ENCODE measurements at regions not wholly inside any gene's neighbourhood (a gene's known extent, or its start where the extent isn't known, plus 50 kb on each side); places are given as distances from the start of the nearest gene placed in this dataset.
"Not testable (repeated sequence)": the region's sequence is repeated elsewhere in the genome, so short reads cannot be mapped to it uniquely, and the experiment has no call there.

GRCh38 chr4:116639070-116639577 is 446.3 kb downstream of the TRAM1L1 start:
- no peak for DNase-seq

DNA sequence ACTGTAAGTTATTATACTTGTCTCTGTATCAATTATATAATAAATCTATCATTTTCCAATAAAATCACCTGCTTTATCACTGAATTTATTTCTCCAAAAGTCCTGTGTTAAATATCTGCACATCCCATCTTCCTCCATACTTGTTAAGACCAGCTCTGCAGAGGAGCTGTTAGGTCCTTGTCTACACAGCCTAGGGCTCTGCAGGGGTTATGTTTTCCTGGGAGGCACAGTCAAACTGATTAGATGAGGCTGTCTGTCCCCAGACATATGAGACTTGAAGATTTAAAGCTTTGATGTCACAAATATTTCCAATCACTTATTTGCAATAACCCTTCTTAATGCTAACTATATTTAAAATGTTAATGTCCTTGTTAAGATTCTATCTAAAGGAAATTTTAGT is 446.8 kb downstream of the TRAM1L1 start:
- no peak for DNase-seq

DNA sequence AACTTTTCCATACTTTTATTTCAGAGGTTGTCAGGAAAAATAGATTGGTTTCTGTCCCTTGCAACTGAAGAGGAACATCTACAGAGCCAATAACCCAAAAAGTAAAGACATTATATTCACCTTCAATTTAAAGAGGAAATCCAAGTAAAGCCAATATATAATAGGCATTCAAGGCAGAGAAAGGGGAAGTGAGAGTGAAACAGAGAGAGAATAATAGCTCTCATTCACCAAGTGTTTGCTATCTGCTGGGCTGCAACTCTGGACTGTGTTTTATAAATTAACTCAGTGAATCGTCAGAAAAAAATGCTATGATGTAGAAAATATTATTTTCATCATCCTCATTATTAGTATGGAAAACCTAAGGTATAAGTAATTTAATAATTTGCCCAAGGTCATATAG is 448.5 kb downstream of the TRAM1L1 start:
- no peak for DNase-seq

DNA sequence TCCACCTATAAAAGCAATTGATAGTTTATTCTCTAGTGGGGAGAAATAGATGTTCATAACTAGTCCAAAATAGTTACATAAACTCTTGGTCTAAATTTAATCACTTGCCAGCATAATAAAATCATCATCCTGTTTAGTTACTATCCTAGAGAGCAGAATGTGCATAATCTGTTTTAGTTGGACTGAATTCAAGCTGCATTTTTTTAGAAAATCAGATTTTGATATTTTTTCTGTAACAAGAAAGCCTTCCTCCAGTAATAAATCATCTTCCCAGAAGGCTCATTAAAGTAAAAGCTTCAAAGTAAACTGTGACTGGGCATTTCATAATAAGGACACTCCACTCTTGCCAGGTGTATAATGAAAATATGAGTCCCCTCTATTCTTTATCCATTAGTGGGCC is 453.1 kb downstream of the TRAM1L1 start:
- DNase-seq, result no peak

DNA sequence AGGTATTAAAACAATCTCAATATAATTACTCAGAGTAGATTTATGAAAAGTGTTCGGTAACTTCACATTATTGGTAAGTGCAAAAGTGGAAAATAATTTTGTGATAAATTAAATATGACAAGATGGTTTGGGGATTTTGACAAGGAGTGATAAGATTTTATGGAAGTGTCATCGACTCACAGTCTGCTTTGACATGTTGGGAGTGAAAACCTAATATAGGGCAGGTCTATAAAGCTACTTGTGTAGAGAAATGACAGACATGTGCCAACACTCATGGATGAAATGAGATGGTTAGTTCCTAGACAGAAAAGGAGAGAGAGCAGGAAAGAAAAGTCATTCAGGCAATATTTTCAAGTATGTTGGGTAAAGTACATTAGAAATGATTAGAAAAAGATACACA is 456.8 kb downstream of the TRAM1L1 start:
- no peak for DNase-seq

DNA sequence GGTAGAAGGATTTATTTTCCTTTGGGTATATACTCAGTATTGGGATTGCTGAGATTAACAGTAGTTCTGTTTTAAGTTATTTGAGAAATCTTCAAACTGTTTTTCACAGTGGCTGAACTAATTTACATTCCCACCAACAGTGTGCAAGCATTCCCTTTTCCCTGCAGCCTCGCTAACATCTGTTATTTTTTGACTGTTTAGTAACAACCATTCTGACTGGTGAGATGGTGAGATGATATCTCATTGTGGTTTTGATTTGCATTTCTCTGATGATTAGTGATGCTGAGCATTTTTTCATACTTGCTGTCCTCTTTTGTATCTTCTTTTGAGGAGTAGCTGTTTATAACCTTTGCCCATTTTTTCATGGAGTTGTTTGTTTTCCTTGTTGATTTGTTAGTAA is 457.8 kb downstream of the TRAM1L1 start:
- no peak for DNase-seq

- DNase-seq, result not testable (repeated sequence)
Measured at GRCh38 chr4:116619508-116619907, 465.9 kb downstream of the TRAM1L1 start.

GRCh38 chr4:116618638-116619037 is 466.7 kb downstream of the TRAM1L1 start:
- DNase-seq, result no peak

DNA sequence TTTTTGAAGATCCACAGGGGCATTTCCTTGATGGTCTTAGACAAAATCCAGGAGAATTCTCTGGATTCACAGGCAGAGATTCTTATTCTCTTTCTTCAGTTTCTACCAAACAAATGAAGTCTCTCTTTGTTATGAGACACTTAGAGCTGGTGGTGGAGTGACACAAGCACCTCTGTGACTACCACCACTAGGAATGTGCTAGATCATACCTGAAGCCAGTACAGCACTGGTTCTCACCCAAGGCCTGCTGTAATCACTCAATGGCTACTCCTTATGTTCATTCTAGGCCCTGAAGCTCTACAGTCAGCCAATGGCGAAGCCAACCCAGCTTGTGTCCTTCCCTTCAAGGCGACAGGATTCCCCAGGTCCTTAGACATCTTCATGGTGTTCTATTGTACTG is 482.3 kb downstream of the TRAM1L1 start:
- no peak for DNase-seq

DNA sequence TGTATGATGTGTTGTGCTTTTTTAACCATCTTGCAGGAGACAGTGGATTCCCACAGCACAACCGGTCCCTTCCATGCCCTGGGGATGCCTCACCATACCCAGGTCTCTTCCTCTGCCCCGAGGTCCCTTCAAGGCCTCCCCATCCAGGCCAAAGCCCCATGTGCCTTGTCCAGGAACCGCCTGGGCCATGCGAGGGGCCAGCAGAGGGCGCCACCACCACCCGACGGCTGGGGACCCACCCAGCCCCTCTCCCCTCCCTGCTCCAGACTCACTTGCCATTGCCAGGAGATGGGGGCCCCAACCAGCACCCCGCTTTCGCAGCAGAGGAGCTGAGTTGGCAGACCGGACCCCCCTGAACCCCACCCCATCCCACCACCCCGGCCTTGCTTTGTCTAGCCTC is 485.5 kb downstream of the TRAM1L1 start:
- DNase-seq, result no peak

DNA sequence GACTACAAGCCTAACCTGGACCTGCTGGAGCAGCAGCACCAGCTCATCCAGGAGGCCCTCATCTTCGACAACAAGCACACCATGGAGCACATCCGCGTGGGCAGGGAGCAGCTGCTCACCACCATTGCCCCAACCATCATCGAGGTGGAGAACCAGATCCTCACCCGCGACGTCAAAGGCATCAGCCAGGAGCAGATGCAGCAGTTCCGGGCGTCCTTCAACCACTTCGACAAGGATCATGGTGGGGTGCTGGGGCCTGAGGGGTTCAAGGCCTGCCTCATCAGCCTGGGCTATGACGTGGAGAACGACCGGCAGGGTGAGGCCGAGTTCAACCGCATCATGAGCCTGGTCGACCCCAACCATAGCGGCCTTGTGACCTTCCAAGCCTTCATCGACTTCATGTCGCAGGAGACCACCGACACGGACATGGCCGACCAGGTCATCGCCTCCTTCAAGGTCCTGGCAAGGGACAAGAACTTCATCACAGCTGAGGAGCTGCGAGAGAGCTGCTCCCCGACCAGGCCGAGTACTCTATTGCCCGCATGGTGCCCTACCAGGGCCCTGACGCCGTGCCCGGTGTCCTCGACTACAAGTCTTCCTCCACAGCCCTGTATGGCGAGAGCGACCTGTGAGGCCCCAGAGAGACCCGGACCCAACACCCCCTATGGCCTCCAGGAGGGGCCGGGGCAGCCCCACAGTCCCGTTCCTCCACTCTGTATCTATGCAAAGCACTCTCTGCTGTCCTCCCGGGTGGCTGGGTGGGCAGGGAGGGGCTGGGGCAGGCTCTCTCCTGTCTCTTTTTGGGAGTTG is 486.2 kb downstream of the TRAM1L1 start:
- DNase-seq, result no peak

DNA sequence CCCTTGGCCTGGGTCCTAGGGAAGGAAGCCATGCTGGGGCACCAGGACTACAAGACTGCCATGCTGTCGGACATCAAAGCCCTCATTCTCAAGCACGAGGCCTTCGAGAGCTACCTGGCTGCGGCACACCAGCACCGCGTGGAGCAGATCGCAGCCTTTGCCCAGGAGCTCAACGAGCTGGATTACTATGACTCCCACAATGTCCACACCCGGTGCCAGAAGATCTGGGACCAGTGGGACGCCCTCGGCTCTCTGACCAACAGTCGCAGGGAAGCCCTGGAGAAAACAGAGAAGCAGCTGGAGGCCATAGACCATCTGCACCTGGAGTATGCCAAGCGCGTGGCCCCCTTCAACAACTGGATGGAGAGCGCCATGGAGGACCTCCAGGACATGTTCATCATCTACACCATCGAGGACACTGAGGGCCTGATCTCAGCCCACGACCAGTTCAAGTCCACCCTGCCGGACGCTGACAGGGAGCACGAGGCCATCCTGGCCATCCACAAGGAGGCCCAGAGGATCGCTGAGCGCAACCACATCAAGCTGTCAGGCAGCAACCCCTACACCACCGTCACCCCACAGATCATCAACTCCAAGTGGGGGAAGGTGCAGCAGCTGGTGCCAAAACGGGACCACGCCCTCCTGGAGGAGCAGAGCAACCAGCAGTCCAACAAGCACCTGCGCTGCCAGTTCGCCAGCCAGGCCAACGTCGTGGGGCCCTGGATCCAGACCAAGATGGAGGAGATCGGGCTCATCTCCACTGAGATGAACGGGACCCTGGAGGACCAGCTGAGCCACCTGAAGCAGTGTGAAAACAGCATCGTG is 487.0 kb downstream of the TRAM1L1 start:
- DNase-seq, result no peak

DNA sequence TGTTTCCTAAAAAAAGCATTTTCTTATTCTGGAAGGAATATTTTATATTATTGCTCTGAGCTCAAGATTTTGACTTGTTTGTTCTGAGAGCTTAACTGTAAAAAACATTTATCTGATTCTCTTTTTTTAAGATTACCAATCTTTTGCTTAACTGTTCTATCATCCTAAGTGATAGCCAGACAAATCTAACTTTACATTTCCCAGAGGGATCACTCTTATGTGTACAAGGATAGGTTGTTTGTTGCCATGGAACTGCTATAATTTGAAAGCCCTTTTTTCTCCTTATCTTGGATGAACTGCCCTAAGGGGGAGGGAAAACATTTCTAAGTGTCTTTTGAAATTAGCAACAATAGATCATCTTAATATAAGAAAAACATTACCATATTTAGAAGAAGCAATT is 494.7 kb downstream of the TRAM1L1 start:
- DNase-seq, result no peak

DNA sequence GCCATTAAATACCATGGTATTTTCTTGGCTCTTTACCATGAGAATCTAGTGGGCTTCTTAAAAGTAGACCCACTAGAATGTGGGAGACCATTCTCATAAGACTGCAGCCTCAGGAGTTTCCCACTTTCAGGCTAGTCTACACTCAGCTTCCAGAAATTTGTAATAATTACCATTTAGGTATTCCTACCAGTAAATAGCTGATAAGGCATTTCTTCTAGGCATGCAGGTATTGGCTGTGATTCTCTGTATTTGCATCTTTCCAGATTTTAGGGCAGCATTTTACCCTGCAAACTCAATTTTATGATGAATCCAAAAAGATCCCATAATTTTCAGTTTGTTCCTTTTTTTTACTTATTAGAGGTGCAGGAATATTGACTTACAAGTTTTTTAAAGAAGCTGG is 496.6 kb downstream of the TRAM1L1 start:
- DNase-seq, result no peak

DNA sequence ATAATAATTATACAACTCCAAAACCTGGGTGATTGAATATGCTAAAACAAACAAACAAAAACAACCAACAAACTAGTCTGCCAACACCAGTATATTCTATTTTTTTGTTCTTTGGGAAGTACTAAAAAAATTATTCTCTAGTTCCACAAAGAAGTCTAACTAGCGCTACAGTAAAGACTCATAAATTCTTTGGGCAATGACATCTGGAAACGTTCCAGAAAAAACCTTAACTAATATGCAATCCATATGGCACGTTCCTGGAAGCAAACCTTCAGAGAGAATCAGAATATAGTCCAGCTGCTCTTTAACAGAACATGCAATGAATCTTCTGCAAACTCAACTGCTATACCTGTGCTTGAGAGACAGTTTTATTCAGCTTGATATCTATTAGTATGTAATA is 500.1 kb downstream of the TRAM1L1 start:
- peak; percentile 53 for DNase-seq

GRCh38 chr4:116577321-116577720 is 508.1 kb downstream of the TRAM1L1 start:
- no peak for DNase-seq

DNA sequence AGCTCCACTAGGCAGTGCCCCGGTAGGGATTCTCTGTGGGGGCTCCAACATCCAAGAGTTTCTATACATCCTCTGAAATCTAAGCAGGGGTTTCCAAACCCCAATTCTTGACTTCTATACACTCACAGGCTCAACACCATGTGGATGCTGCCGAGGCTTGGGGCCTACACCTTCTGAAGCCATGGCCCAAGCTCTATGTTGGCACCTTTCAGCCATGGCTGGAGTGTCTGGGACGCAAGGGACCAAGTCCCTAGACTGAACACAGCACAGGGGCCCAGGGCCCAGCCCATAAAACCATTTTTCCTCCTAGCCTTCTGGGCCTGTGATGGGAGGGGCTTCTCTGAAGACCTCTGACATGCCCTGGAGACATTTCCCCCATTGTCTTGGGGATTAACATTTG is 511.8 kb downstream of the TRAM1L1 start:
- DNase-seq, result no peak

GRCh38 chr4:116561768-116562167 is 523.6 kb downstream of the TRAM1L1 start:
- DNase-seq, result no peak

DNA sequence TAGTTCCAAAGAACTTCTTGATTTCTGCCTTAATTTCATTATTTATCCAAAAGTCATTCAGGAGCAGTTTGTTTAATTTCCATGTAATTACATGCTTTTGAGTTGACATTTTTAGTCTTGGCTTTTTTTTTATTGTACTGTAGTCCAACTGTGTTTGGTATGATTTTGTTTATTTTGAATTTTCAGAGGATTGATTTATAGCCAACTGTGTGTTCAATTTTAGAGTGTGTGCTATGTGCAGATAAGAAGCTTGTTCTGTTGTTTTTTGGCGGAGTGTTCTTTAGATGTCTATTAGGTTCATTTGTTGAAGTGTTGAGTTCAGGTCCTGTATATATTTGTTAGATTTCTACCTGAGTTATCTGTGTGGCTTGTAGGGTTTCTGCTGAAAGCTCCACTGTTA is 533.6 kb downstream of the TRAM1L1 start:
- no peak for DNase-seq

GRCh38 chr4:116547632-116548031 is 537.7 kb downstream of the TRAM1L1 start:
- no peak for DNase-seq

DNA sequence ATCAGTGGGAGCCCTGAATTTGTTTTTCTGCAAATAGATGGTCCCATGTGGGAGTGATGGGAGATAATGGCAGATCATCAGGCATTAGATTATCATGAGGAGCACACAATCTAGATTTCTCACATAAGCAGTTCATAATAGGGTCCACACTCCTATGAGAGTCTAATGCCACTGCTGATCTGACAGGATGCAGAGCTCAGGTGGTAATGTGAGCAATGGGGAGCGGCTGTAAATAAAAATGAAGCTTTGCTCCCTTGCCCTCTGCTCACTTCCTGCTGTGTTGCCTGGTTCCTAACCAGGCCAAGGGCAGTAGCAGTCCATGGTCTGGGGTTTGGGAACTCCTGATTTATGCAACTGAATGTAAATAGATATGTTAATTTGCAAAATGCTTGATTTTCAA is 538.6 kb downstream of the TRAM1L1 start:
- DNase-seq, result no peak

DNA sequence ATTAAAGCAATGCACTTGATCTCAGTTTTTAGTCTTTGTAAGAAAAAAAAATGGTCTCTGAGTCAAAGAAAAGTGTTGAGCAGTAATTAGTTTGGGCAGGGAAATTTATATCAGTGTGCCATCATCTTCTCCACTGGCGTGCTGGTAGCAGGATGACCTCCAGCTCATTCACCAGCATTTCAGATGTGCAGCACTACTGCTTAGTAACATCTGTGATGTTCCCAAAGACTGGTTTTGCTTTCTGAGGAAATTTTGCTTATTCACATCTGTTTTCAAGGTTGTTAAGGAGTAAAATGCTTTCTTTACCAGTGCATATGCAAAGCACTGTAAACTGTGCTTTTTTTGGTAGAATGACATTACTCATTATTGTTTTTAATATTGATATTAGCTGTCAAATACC is 540.4 kb downstream of the TRAM1L1 start:
- no peak for DNase-seq

DNA sequence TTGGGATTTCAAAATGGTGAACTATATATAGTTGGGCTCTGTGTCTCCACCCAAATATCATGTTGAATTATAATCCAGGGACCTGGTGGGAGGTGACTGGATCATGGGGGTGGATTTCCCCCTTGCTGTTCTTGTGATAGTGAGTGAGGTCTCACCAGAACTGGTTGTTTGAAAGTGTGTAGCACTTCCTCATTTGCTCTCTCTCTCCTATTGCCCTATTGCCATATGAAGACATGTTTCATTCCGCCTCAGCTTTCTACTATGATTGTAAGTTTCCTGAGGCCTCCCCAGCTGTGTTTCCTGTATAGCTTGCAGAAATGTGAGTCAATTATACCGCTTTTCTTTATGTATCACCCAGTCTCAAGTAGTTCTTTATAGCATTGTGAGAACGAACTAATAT is 545.6 kb downstream of the TRAM1L1 start:
- no peak for DNase-seq

DNA sequence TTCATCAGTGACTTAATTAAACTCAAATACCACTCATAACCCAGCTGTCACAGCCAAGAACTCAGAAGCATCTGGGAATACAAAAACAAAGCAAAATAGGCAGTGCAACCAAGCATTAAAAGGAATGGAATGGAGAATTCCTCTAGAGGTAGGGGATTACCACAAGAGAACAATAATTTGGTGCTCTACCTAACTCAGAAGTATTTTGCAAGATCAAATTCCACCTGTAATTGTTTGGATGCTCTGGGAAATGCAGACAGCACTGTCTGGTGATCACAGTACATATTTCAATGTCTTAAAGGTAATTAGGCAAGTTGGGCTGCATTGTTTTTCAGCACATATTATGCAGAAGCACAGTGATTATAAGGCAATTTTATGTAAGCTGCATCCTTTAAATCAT is 547.5 kb downstream of the TRAM1L1 start:
- DNase-seq, result no peak
